ENCODE measurements at regions not wholly inside any gene's neighbourhood (a gene's known extent, or its start where the extent isn't known, plus 50 kb on each side); places are given as distances from the start of the nearest gene placed in this dataset.

GRCh38 chr2:43136011-43136799 is 90.2 kb downstream of the ZFP36L2 start:
- intact Hi-C loops (cut with micrococcal nuclease; ENCODE audit: unreplicated experiment) = no loop called here
- CTCF ChIA-PET = no interaction called here
- TF ChIP-seq EZH2 (IDR thresholded peaks at IDR 0.05; ENCODE audit: borderline replicate concordance, low read depth, low read length, poor library complexity, severe bottlenecking) = no peak
- TF ChIP-seq CTCF (conservative IDR thresholded peaks at IDR 0.05; ENCODE audit: low read depth, low read length) = no peak

GRCh38 chr2:43135583-43135982 is 90.8 kb downstream of the ZFP36L2 start:
- Histone ChIP-seq H3K4me3 (ENCODE audit: low read depth, low read length, poor library complexity, severe bottlenecking) (no peak overlapping the region), H3K9me3 (ENCODE audit: low read depth, low read length, poor library complexity, severe bottlenecking) (no peaks in the 10 kb centered on the region), H3K4me1 (ENCODE audit: insufficient read depth, low read length, poor library complexity, severe bottlenecking) (no peaks in the 10 kb centered on the region), H3K27ac (ENCODE audit: low read depth, low read length, poor library complexity, severe bottlenecking) (no peak overlapping the region), H3K36me3 (ENCODE audit: insufficient read depth, low read length, poor library complexity, severe bottlenecking) (no peaks in the 10 kb centered on the region), H3K27me3 (replicated peaks; ENCODE audit: insufficient read depth, low read depth, low read length, poor library complexity) (no peaks in the 10 kb centered on the region)
- intact Hi-C loops (cut with micrococcal nuclease; ENCODE audit: unreplicated experiment) = no loop called here
- ChIA-PET POLR2A (ENCODE audit: low non-redundant PET) (no interaction called here), CTCF (no interaction called here)
- TF ChIP-seq EZH2 (IDR thresholded peaks at IDR 0.05; ENCODE audit: borderline replicate concordance, low read depth, low read length, poor library complexity, severe bottlenecking) (no peak), CTCF (conservative IDR thresholded peaks at IDR 0.05; ENCODE audit: low read depth, low read length) (no peak)
- DNase-seq (ENCODE audit: low spot score) = no peak
- no TSS peak for BruUV-seq (replicated peaks)

More at GRCh38 chr2:43136011-43136799, 90.2 kb downstream of the ZFP36L2 start:
- no peaks in the 10 kb centered on the region for H3K27me3 ChIP-seq (replicated peaks; ENCODE audit: insufficient read depth, low read depth, low read length, poor library complexity)
- H3K27ac ChIP-seq (ENCODE audit: low read depth, low read length, poor library complexity, severe bottlenecking) = no peak overlapping the region
- POLR2A ChIA-PET (ENCODE audit: low non-redundant PET) = no interaction called here
- DNase-seq (ENCODE audit: low spot score) = no peak
- H3K4me3 ChIP-seq (ENCODE audit: low read depth, low read length, poor library complexity, severe bottlenecking) = no peak overlapping the region
- no peaks in the 10 kb centered on the region for H3K4me1 ChIP-seq (ENCODE audit: insufficient read depth, low read length, poor library complexity, severe bottlenecking)
- no TSS peak for BruUV-seq (replicated peaks)
- H3K36me3 ChIP-seq (ENCODE audit: insufficient read depth, low read length, poor library complexity, severe bottlenecking) = no peaks in the 10 kb centered on the region
- no peaks in the 10 kb centered on the region for H3K9me3 ChIP-seq (ENCODE audit: low read depth, low read length, poor library complexity, severe bottlenecking)

- intact Hi-C loops (cut with micrococcal nuclease; ENCODE audit: unreplicated experiment) = no loop called here
- POLR2A ChIA-PET (ENCODE audit: low non-redundant PET) = no interaction called here
Measured at GRCh38 chr2:43134571-43134889, 91.9 kb downstream of the ZFP36L2 start.

More at GRCh38 chr2:43134571-43134889, 91.9 kb downstream of the ZFP36L2 start:
- no peak overlapping the region for H3K4me3 ChIP-seq (ENCODE audit: low read depth, low read length, poor library complexity, severe bottlenecking)
- H3K36me3 ChIP-seq (ENCODE audit: insufficient read depth, low read length, poor library complexity, severe bottlenecking) = no peaks in the 10 kb centered on the region
- CTCF ChIA-PET = no interaction called here
- H3K27me3 ChIP-seq (replicated peaks; ENCODE audit: insufficient read depth, low read depth, low read length, poor library complexity) = no peaks in the 10 kb centered on the region
- no peaks in the 10 kb centered on the region for H3K9me3 ChIP-seq (ENCODE audit: low read depth, low read length, poor library complexity, severe bottlenecking)
- no peaks in the 10 kb centered on the region for H3K4me1 ChIP-seq (ENCODE audit: insufficient read depth, low read length, poor library complexity, severe bottlenecking)
- no TSS peak for BruUV-seq (replicated peaks)
- no peak overlapping the region for H3K27ac ChIP-seq (ENCODE audit: low read depth, low read length, poor library complexity, severe bottlenecking)
- DNase-seq (ENCODE audit: low spot score) = no peak
- TF ChIP-seq EZH2 (IDR thresholded peaks at IDR 0.05; ENCODE audit: borderline replicate concordance, low read depth, low read length, poor library complexity, severe bottlenecking) (no peak), CTCF (conservative IDR thresholded peaks at IDR 0.05; ENCODE audit: low read depth, low read length) (no peak)
